ENCODE measurements at regions not wholly inside any gene's neighbourhood (a gene's known extent, or its start where the extent isn't known, plus 50 kb on each side); places are given as distances from the start of the nearest gene placed in this dataset.

DNA sequence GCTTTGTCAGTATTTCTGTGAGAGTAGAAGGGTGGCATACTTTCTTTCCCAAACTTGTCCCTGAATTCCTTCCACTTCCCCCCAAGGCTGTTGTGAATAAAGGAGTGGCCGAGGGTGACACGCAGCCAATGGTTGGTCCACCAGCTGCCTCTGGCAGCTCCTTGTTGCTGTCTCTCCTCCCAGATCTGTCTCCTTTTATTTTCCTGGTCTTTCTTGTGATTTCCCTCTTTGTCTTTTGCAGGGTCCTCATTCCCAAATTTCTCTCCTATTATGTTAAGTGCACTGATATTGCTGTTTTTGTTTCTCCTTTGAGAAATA is 137.5 kb upstream of the HMHB1 start:
- TF ChIP-seq POLR2AphosphoS5 (IDR thresholded peaks at IDR 0.05; ENCODE audit: borderline replicate concordance, low read depth, low read length) (no peak), EZH2 (IDR thresholded peaks at IDR 0.05) (no peak), FOXP2 (optimal IDR thresholded peaks at IDR 0.05; ENCODE audit: control extremely low read depth, extremely low read length, insufficient read depth) (no peak)

Measured in SK-N-MC (cell line).